BLaER1 treated with 17β-estradiol and CSF1 and Interleukin-3, amounts not matched to agents 10 nM and 100 nM (cell line): ENCODE measurements at regions not wholly inside any gene's neighbourhood (a gene's known extent, or its start where the extent isn't known, plus 50 kb on each side); places are given as distances from the start of the nearest gene placed in this dataset.
"Not testable (repeated sequence)": the region's sequence is repeated elsewhere in the genome, so short reads cannot be mapped to it uniquely, and the experiment has no call there.

Source experiments
- H3K27ac ChIP-seq, 11 experiments: shearing (Covaris generic); formaldehyde crosslinking; 2 replicates each; pipeline ENCODE4 v1.8.1; 2022
- H3K27me3 ChIP-seq, 11 experiments: shearing (Covaris generic); formaldehyde crosslinking; 2 replicates each; pipeline ENCODE4 v1.8.1; 2022
- H3K36me3 ChIP-seq, 11 experiments: shearing (Covaris generic); formaldehyde crosslinking; 2 replicates each; pipeline ENCODE4 v1.8.1; 2022
- H3K4me1 ChIP-seq, 10 experiments: shearing (Covaris generic); formaldehyde crosslinking; 2 replicates each; pipeline ENCODE4 v1.8.1; 2022
- H3K4me2 ChIP-seq, 11 experiments: shearing (Covaris generic); formaldehyde crosslinking; 2 replicates each; pipeline ENCODE4 v1.8.1; 2022
- H3K4me3 ChIP-seq, 10 experiments: shearing (Covaris generic); formaldehyde crosslinking; 2 replicates each; pipeline ENCODE4 v1.8.1; 2022
- H3K9ac ChIP-seq, 11 experiments: shearing (Covaris generic); formaldehyde crosslinking; 2 replicates each; pipeline ENCODE4 v1.8.1; 2022
- H3K9me3 ChIP-seq, 11 experiments: shearing (Covaris generic); formaldehyde crosslinking; replicated peaks in 1 of 11; 2 replicates each; pipeline ENCODE4 v1.8.1; 2022
- H4K20me1 ChIP-seq, 11 experiments: shearing (Covaris generic); formaldehyde crosslinking; 2 replicates each; pipeline ENCODE4 v1.8.1; 2022
- Cebpa-rat ChIP-seq, 11 experiments: shearing (Covaris generic); IDR thresholded peaks; 2 replicates each; pipeline ENCODE4 v1.8.1; 2022

DNA sequence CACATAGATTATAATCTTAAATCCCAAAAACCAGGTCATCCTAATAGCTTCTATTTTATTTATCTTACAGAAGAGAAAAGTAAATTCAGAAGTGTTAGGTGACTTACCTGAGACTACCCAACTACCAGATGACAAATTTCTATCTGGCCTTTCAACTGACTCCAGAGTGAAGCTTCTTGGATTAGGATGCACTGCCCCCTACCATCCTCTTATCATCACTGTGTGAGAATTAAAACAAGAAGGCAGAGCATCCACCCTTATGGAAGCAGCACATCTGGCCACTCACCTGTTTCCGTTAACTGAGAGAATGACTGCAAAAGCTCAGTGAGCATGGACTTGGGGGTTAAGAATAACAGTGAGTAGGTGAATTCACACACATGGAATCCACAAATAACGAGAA, 502.6 kb upstream of the TECRL start:
- H3K4me1 ChIP-seq = no peaks in the 10 kb centered on the region
- TF ChIP-seq Cebpa-rat (IDR thresholded peaks at IDR 0.05) = no peak
- no peaks in the 10 kb centered on the region for H3K36me3 ChIP-seq
- H4K20me1 ChIP-seq = no peaks in the 10 kb centered on the region
- H3K9ac ChIP-seq = no peak overlapping the region
- no peaks in the 10 kb centered on the region for H3K9me3 ChIP-seq
- no peaks in the 10 kb centered on the region for H3K27me3 ChIP-seq
- no peak overlapping the region for H3K4me2 ChIP-seq
- H3K4me3 ChIP-seq = no peak overlapping the region
- H3K27ac ChIP-seq = no peak overlapping the region

DNA sequence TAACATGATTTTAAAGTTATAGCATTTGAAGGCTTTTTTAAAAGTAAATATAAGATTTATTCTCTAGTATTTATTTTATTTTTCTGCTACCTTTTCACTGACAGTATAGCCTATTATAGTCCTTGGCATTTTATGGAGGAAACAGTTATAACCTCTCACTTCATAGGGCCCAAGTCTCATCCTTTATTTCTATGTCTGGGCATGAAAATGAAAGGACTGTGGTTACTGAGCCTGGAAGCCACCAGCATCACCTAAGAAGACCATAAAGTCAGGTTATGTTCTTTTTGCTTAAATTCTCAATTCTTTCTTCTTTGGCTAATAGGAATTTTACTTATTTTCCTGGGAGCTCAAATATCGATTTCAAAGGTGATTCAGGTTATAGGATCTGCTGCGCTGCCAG, 494.7 kb upstream of the TECRL start:
- no peak overlapping the region for H3K9ac ChIP-seq
- H3K36me3 ChIP-seq = no peaks in the 10 kb centered on the region
- no peaks in the 10 kb centered on the region for H3K4me1 ChIP-seq
- no peak overlapping the region for H3K27ac ChIP-seq
- H4K20me1 ChIP-seq = no peaks in the 10 kb centered on the region
- no peaks in the 10 kb centered on the region for H3K9me3 ChIP-seq
- H3K27me3 ChIP-seq = no peaks in the 10 kb centered on the region
- TF ChIP-seq Cebpa-rat (IDR thresholded peaks at IDR 0.05) = no peak
- no peak overlapping the region for H3K4me3 ChIP-seq
- H3K4me2 ChIP-seq = no peak overlapping the region

DNA sequence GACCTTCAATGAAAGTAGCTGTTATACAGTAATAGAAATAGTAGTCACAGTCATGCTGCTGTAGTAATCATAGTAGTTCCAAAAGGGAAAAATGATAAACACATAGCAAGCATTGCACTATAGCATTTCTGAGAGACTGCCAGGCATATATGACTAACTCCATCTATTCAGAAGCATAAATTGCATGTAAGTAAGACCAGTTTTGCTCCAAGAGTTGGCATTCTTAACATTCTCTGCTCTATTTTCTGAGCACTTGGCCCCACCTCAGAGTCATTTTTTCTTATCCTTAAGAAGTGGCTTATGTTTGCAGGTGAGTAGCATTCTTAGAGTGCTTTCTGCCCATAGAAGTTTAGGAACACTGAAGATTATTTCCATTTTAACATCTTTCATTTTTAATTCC, 490.3 kb upstream of the TECRL start:
- H3K27ac ChIP-seq = no peak overlapping the region
- no peak overlapping the region for H3K4me2 ChIP-seq
- no peaks in the 10 kb centered on the region for H4K20me1 ChIP-seq
- TF ChIP-seq Cebpa-rat (IDR thresholded peaks at IDR 0.05) = no peak
- H3K27me3 ChIP-seq = no peaks in the 10 kb centered on the region
- no peaks in the 10 kb centered on the region for H3K4me1 ChIP-seq
- no peak overlapping the region for H3K4me3 ChIP-seq
- no peak overlapping the region for H3K9ac ChIP-seq
- no peaks in the 10 kb centered on the region for H3K36me3 ChIP-seq
- no peaks in the 10 kb centered on the region for H3K9me3 ChIP-seq

DNA sequence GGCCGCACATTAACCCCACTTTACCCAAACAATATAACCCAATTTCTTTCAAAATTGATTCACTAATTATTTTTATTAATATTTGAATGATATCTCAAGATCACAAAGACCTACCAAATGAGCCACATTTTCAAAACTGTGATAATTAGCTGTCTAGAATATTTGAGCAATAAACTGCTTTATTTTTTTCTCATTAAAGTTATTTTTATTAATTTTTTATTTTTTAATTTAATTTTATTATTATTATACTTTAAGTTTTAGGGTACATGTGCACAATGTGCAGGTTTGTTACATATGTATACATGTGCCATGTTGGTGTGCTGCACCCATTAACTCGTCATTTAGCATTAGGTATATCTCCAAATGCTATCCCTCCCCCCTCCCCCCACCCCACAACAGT, 489.8 kb upstream of the TECRL start:
- H3K4me2 ChIP-seq, H3K27me3 ChIP-seq, H3K4me3 ChIP-seq, H3K4me1 ChIP-seq, H3K27ac ChIP-seq, H3K36me3 ChIP-seq, H3K9me3 ChIP-seq, H3K9ac ChIP-seq, H4K20me1 ChIP-seq: not testable (repeated sequence)

DNA sequence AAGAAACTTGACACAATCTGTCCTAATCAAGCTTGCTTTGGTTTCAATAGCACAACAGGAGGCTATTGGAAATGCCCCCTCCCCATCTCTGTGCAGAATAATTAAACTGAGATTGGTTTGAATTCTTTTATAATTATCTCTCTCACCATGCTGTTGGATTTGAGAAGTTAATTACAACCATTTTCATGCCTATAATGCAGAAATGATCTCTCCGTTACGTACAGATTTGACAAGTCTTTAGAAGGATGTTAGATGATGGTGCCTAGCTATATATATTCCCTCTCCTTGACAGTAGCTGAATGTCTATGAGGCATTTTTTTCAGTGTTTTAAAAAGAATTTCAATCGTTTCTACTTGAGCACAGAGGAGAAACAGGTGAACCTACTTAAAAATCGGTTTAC, 488.4 kb upstream of the TECRL start:
- Histone ChIP-seq H4K20me1 (no peaks in the 10 kb centered on the region), H3K4me2 (no peak overlapping the region), H3K4me3 (no peak overlapping the region), H3K4me1 (no peaks in the 10 kb centered on the region), H3K27ac (no peak overlapping the region), H3K36me3 (no peaks in the 10 kb centered on the region), H3K27me3 (no peaks in the 10 kb centered on the region), H3K9ac (no peak overlapping the region), H3K9me3 (no peaks in the 10 kb centered on the region)
- TF ChIP-seq Cebpa-rat (IDR thresholded peaks at IDR 0.05) = no peak

DNA sequence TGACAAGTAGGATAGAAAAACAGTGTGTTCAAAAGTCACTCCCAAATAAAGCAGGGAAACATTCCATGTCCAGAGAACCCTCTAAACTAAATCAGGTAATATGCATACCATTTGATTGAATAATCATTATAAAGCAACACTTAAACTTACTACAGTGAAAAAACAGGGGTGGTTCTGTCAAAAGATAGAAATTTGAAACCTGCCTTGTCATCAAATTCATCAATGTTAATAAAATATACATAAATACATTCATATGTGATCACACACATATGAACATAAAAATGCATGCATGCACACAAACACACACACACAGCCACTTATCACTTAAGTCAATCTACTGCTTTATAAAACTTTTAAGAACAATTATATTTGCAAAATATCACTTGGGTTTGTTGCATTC, 485.8 kb upstream of the TECRL start:
- H4K20me1 ChIP-seq = no peaks in the 10 kb centered on the region
- no peak for TF ChIP-seq Cebpa-rat (IDR thresholded peaks at IDR 0.05)
- H3K4me1 ChIP-seq = no peaks in the 10 kb centered on the region
- no peaks in the 10 kb centered on the region for H3K36me3 ChIP-seq
- no peak overlapping the region for H3K4me2 ChIP-seq
- no peaks in the 10 kb centered on the region for H3K27me3 ChIP-seq
- no peak overlapping the region for H3K9ac ChIP-seq
- no peak overlapping the region for H3K27ac ChIP-seq
- no peaks in the 10 kb centered on the region for H3K9me3 ChIP-seq
- H3K4me3 ChIP-seq = no peak overlapping the region

DNA sequence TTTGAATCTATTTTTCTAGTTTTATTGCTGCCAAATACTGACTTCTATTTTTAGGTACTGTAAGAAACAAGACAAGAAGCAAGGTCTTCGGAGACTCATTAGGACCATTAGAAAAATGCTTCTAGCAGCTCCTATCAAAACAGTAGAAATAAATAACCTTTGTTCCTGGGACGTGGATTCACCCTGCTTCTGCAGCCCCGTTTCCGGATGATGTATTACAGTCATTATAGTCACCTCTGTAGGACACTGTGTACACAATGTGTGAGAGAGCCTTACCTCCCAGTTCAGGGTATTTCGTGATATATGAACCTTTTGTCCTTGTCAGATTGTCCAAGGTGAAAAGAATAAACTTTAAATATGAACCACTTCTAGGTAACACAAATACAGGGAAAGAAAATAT, 484.0 kb upstream of the TECRL start:
- Histone ChIP-seq H4K20me1 (no peaks in the 10 kb centered on the region), H3K9me3 (no peaks in the 10 kb centered on the region), H3K27ac (no peak overlapping the region), H3K9ac (no peak overlapping the region), H3K4me1 (no peaks in the 10 kb centered on the region), H3K4me2 (no peak overlapping the region), H3K27me3 (no peaks in the 10 kb centered on the region), H3K36me3 (no peaks in the 10 kb centered on the region), H3K4me3 (no peak overlapping the region)
- no peak for TF ChIP-seq Cebpa-rat (IDR thresholded peaks at IDR 0.05)

DNA sequence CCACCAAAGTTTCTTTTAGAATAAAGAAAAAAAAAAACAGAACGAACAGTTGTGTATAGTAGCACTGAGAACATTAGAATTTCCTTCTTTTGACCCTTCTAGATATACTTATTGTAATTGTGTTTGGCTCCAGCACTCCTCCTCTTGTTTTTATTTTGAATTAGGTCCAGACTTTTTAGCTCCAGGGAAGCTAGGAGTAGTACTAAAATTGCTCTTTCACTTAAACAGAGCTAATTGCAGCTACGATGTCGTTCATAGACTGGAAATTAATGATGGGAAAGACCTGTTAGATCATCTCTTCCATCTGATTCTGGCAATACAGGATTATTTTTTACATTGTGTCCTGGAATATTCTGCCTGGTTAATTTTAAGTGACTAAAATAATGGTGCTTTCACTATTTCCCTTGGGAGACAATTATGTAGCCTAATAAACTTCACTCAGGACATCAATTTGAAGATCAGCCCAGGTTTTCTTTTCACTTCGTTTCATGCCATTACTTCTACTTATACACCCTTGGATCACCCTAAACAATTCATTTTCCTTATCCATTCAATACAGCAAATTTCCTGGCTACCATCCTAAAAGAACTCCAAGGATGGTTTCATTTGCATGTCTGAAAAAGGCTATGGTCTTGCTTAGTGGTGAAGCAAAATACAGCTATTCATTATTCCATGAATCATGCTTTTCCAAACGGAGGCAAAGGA, 480.8 kb upstream of the TECRL start:
- H3K4me2 ChIP-seq = no peak overlapping the region
- H3K36me3 ChIP-seq = no peaks in the 10 kb centered on the region
- H3K27me3 ChIP-seq = no peaks in the 10 kb centered on the region

DNA sequence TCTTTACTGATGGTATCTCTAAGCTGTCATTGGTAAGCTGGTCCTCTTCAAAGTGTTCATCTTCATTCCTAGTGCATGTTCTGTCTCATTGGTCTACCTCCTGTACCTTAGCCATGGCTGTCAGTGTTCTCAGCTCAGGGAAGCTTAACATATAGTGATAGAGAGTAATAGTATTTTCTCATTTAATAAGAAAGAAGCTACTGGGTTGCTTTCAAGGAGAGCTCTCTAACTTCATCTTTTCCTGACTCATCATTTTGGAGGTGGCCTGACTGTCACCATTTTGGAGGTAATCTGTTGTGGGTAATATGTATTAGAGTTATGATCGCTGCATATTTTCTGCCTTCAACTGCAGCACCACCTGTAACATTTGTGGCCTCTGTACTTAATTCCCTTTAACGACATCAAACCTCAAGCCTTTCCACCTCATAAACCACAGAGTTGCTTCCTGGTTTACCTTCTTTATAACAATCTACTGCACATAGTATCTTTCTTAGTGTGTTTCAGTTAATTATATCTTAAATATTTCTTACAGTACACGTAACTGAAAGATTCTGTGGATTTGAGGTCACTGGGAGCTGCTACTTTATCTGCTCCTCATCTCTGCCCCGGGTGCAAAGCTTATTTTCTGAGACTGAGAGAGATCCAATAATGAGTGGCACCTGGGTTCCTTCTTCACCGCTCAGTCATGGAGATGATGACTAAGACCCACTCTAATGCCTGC, 474.0 kb upstream of the TECRL start:
- H3K4me2 ChIP-seq = no peak overlapping the region
- no peaks in the 10 kb centered on the region for H3K36me3 ChIP-seq
- no peak for TF ChIP-seq Cebpa-rat (IDR thresholded peaks at IDR 0.05)
- H4K20me1 ChIP-seq = no peaks in the 10 kb centered on the region
- no peak overlapping the region for H3K27ac ChIP-seq
- no peaks in the 10 kb centered on the region for H3K9me3 ChIP-seq
- no peaks in the 10 kb centered on the region for H3K4me1 ChIP-seq
- no peak overlapping the region for H3K9ac ChIP-seq
- no peaks in the 10 kb centered on the region for H3K27me3 ChIP-seq
- no peak overlapping the region for H3K4me3 ChIP-seq

More for the DNA sequence above, 480.8 kb upstream of the TECRL start:
- no peaks in the 10 kb centered on the region for H4K20me1 ChIP-seq
- H3K4me3 ChIP-seq = no peak overlapping the region
- H3K9ac ChIP-seq = no peak overlapping the region
- no peak overlapping the region for H3K27ac ChIP-seq
- no peak for TF ChIP-seq Cebpa-rat (IDR thresholded peaks at IDR 0.05)
- H3K9me3 ChIP-seq = no peaks in the 10 kb centered on the region
- no peaks in the 10 kb centered on the region for H3K4me1 ChIP-seq

DNA sequence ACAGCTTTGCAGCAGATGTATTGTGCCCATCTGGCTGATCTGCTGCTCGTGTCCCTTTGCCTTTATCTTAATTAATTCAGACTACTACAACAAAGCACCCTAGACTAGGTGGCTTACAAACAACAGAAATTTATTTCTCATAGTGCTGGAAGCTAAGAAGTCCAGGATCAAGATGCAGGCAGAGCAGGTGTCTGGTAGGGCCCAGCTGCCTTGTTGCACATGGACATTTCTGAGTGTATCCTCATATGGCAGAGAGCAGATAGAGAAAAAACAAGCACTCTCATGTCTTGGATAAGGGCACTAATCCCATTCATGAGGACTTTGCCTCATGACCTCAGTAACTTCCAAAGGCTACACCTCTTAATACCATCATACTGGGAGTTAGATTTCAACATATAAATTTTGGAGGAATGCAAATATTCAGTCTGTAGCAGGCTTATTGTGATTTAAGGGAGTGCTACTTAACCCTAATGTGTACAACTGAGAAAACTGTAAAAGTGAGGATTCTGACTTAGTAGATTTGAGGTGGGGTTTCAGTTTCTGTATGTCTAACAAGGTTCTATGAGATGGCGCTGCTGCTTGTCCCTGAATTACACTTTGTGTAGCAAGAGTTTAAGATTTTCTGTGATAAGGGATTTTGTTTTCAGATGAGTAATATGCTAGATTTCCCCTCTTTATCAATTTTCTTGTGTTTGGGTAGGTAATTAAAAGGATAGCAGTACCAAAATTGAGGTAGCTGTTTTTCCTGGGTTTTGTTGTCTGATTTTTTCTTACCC, 473.2 kb upstream of the TECRL start:
- Histone ChIP-seq H3K9ac (no peak overlapping the region), H3K4me1 (no peaks in the 10 kb centered on the region), H3K36me3 (no peaks in the 10 kb centered on the region), H3K27ac (no peak overlapping the region), H3K27me3 (no peaks in the 10 kb centered on the region), H3K9me3 (no peaks in the 10 kb centered on the region), H4K20me1 (no peaks in the 10 kb centered on the region), H3K4me3 (no peak overlapping the region), H3K4me2 (no peak overlapping the region)
- no peak for TF ChIP-seq Cebpa-rat (IDR thresholded peaks at IDR 0.05)
